Keratinocyte (primary cell): ENCODE measurements at regions not wholly inside any gene's neighbourhood (a gene's known extent, or its start where the extent isn't known, plus 50 kb on each side); places are given as distances from the start of the nearest gene placed in this dataset.
A peak's percentile ranks its signal among the peaks of the same experiment; 100 is the strongest.

Experiments used
- EZH2 ChIP-seq: IDR thresholded peaks from one replicate; pipeline ENCODE4 v1.6.1; 2012; ENCODE audit warnings: inconsistent platforms, mild to moderate bottlenecking, low read length, moderate library complexity
- TF ChIP-seq, protein P1 (sequence below), 3 experiments: IDR thresholded peaks in 1 of 3; conservative IDR thresholded peaks in 1 of 3; optimal IDR thresholded peaks in 1 of 3; 2 replicates in 2 of 3; 3 replicates in 1 of 3; pipeline versions ENCODE3 to v1.5.1; 2011; ENCODE audit warnings: low read length in 3 of 3, mild to moderate bottlenecking in 3 of 3, moderate library complexity in 2 of 3, control low read depth in 1 of 3, inconsistent platforms in 1 of 3; ENCODE audit not compliant: insufficient read depth in 2 of 3; ENCODE audit errors: extremely low read depth in 1 of 3

DNA sequence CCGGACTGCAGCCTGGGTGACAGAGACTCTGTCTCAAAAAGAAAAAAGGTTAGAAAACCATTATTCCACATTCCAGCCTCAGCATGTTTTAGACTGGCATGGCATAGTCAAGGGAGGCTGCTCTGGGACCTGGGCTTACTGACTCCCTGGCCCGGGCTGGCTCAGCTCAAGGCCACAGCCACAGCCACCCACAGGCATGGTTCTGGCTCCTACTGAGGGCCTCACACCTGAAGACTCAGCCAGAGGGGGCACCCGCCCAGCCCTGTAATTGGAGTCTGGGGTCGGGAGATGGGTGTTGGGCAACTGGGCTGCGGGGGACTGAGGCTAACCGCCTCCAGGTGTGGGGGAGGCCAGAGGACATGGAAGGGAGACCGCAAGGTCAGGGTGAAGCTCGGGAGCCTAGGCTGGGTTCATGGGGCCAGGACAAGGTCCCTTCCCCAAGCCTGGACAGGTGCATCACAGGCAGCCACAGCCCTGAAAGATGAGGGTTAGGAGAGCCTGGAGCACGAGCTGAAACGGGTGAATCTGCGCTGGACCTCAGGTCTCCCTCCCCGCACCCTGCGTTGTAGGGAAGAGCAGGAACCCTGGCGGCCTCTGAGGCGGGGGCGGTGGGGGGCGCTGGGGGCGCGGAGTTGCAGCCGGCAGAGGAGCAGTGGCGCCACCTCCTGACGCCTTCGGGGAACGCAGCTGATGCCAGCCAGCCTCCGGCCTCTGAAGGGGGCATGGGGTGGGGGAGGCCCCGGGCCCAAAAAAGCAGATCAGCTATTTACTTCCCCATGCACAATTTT lies 67.7 kb upstream of the SRSF6 start:
- TF ChIP-seq, protein P1, sequence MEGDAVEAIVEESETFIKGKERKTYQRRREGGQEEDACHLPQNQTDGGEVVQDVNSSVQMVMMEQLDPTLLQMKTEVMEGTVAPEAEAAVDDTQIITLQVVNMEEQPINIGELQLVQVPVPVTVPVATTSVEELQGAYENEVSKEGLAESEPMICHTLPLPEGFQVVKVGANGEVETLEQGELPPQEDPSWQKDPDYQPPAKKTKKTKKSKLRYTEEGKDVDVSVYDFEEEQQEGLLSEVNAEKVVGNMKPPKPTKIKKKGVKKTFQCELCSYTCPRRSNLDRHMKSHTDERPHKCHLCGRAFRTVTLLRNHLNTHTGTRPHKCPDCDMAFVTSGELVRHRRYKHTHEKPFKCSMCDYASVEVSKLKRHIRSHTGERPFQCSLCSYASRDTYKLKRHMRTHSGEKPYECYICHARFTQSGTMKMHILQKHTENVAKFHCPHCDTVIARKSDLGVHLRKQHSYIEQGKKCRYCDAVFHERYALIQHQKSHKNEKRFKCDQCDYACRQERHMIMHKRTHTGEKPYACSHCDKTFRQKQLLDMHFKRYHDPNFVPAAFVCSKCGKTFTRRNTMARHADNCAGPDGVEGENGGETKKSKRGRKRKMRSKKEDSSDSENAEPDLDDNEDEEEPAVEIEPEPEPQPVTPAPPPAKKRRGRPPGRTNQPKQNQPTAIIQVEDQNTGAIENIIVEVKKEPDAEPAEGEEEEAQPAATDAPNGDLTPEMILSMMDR (optimal IDR thresholded peaks at IDR 0.05 in 1 of 3, IDR thresholded peaks at IDR 0.05 in 1 of 3, conservative IDR thresholded peaks at IDR 0.05 in 1 of 3; ENCODE audit: extremely low read depth in 1 of 3, insufficient read depth in 2 of 3, low read length in 3 of 3) = peak in 2 of 3 experiments; percentile 26 to 42
- no peak for TF ChIP-seq EZH2
